ENCODE measurements at regions not wholly inside any gene's neighbourhood (a gene's known extent, or its start where the extent isn't known, plus 50 kb on each side); places are given as distances from the start of the nearest gene placed in this dataset.

DNA sequence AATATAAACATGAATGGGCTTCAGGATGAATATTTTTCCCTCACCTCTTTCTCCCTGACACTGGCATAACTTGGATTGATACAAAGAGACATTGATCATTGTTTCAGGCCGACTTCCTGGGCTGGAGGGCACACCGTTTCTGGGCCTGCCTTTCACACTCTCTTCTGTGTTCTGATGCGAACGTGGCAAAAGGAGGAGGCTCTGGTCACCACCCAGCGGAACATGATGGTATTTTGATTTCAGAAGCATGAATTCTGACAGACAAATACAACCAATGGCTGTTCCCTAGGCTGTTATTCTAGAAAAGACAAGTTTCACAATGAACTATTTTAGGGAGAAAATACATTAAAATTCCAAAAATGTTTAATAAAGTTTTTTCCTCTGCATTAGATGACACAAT is 534.5 kb upstream of the MKI67 start:
- H3K36me3 ChIP-seq (ENCODE audit: control insufficient read depth in 4 of 4, insufficient read depth in 4 of 4, low read length in 4 of 4) = no peaks in the 10 kb centered on the region
- H3K4me3 ChIP-seq = no peak overlapping the region
- DNase-seq (no peak), ATAC-seq (ENCODE audit: insufficient read depth, low FRiP score) (no peak)
- 56 to 65% methylated on average over 5 of the region's 5 CpGs for WGBS, 2 donors
- no peak overlapping the region for H3K9ac ChIP-seq (ENCODE audit: insufficient read depth in 1 of 2, low read length in 2 of 2)
- TF ChIP-seq CTCF (IDR thresholded peaks at IDR 0.05; ENCODE audit: control extremely low read depth, extremely low read depth) = no peak
- peaks cover 0 to 4% (median 1%) of the 10 kb centered on the region in 4 donors for H3K9me3 ChIP-seq (ENCODE audit: control insufficient read depth in 4 of 4, insufficient read depth in 3 of 4, low read length in 3 of 4)
- H3K4me1 ChIP-seq (ENCODE audit: control insufficient read depth in 5 of 5, insufficient read depth in 5 of 5, low read length in 5 of 5) = peaks cover 0 to 4% (median 0%) of the 10 kb centered on the region in 5 donors
- H3K27me3 ChIP-seq (ENCODE audit: control insufficient read depth in 3 of 3, insufficient read depth in 3 of 3, low read length in 2 of 3) = no peaks in the 10 kb centered on the region
- H3K27ac ChIP-seq (ENCODE audit: low read depth in 1 of 2, low read length in 1 of 2) = no peak overlapping the region

GRCh38 chr10:128661404-128662197 is 535.4 kb upstream of the MKI67 start:
- Histone ChIP-seq H3K9me3 (ENCODE audit: control insufficient read depth in 4 of 4, insufficient read depth in 3 of 4, low read length in 3 of 4) (peaks cover 0 to 4% (median under 1%) of the 10 kb centered on the region in 4 donors), H3K4me3 (no peak overlapping the region), H3K36me3 (ENCODE audit: control insufficient read depth in 4 of 4, insufficient read depth in 4 of 4, low read length in 4 of 4) (no peaks in the 10 kb centered on the region), H3K9ac (ENCODE audit: insufficient read depth in 1 of 2, low read length in 2 of 2) (no peak overlapping the region), H3K27ac (ENCODE audit: low read depth in 1 of 2, low read length in 1 of 2) (no peak overlapping the region), H3K27me3 (ENCODE audit: control insufficient read depth in 3 of 3, insufficient read depth in 3 of 3, low read length in 2 of 3) (no peaks in the 10 kb centered on the region), H3K4me1 (ENCODE audit: control insufficient read depth in 5 of 5, insufficient read depth in 5 of 5, low read length in 5 of 5) (peaks cover 0 to 4% (median 0%) of the 10 kb centered on the region in 5 donors)
- ATAC-seq (ENCODE audit: insufficient read depth, low FRiP score) (no peak), DNase-seq (no peak)
- WGBS, 2 donors = 90 to 95% methylated on average over 7 of the region's 7 CpGs
- TF ChIP-seq CTCF (IDR thresholded peaks at IDR 0.05; ENCODE audit: control extremely low read depth, extremely low read depth) = no peak

DNA sequence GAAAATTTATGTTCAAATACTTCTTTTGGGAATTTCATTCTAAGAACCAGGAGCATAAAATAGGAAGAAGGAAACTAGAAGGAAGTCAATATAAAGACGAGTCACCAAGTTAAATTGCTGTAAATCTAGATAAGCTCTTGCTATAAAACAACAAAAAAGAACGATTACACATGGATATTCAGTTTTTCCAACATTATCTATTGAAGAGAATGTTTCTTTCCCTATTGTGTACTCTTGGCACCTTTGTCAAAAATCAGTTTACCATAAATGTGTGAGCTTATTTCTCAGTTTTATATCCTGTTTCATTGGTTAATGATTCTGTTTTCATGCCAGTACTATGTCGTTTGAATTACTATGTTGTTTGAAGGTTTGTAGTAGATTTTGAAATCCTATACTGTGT is 536.3 kb upstream of the MKI67 start:
- Histone ChIP-seq H3K27me3 (ENCODE audit: control insufficient read depth in 3 of 3, insufficient read depth in 3 of 3, low read length in 2 of 3) (no peaks in the 10 kb centered on the region), H3K36me3 (ENCODE audit: control insufficient read depth in 4 of 4, insufficient read depth in 4 of 4, low read length in 4 of 4) (no peaks in the 10 kb centered on the region), H3K9ac (ENCODE audit: insufficient read depth in 1 of 2, low read length in 2 of 2) (no peak overlapping the region), H3K27ac (ENCODE audit: low read depth in 1 of 2, low read length in 1 of 2) (no peak overlapping the region), H3K4me1 (ENCODE audit: control insufficient read depth in 5 of 5, insufficient read depth in 5 of 5, low read length in 5 of 5) (peaks cover 0 to under 1% (median 0%) of the 10 kb centered on the region in 5 donors), H3K9me3 (ENCODE audit: control insufficient read depth in 4 of 4, insufficient read depth in 3 of 4, low read length in 3 of 4) (peaks cover 0 to 4% (median under 1%) of the 10 kb centered on the region in 4 donors), H3K4me3 (no peak overlapping the region)
- no peak for DNase-seq
- 71 to 77% methylated on average over 3 of the region's 3 CpGs for WGBS, 2 donors
- no peak for ATAC-seq (ENCODE audit: insufficient read depth, low FRiP score)
- TF ChIP-seq CTCF (IDR thresholded peaks at IDR 0.05; ENCODE audit: control extremely low read depth, extremely low read depth) = no peak

Measured in lung (tissue), 11 donors.